ENCODE measurements at regions not wholly inside any gene's neighbourhood (a gene's known extent, or its start where the extent isn't known, plus 50 kb on each side); places are given as distances from the start of the nearest gene placed in this dataset.

- Histone ChIP-seq H3K9me3 (no peaks in the 10 kb centered on the region), H3K27me3 (replicated peaks; ENCODE audit: control insufficient read depth, insufficient read depth, low read length) (no peaks in the 10 kb centered on the region), H3K4me3 (ENCODE audit: low read depth, low read length) (no peak overlapping the region), H3K36me3 (ENCODE audit: control insufficient read depth, insufficient read depth, low read length) (no peaks in the 10 kb centered on the region), H3K4me1 (no peaks in the 10 kb centered on the region)
- Mint-ChIP-seq H3K27ac (ENCODE audit: unreplicated experiment) (no peak overlapping the region), H3K9me3 (ENCODE audit: unreplicated experiment) (no peaks in the 10 kb centered on the region), H3K4me3 (ENCODE audit: unreplicated experiment) (no peak overlapping the region), H3K36me3 (ENCODE audit: insufficient read depth, unreplicated experiment) (no peaks in the 10 kb centered on the region), H3K4me1 (ENCODE audit: low read depth, unreplicated experiment) (no peaks in the 10 kb centered on the region), H3K27me3 (ENCODE audit: insufficient read depth, unreplicated experiment) (no peaks in the 10 kb centered on the region)
- DNase-seq, result no peak
- BruUV-seq (replicated peaks), result no TSS peak
- CTCF ChIA-PET, result no interaction called here
- intact Hi-C loops (cut with micrococcal nuclease; ENCODE audit: unreplicated experiment), result no loop called here
- TF ChIP-seq CTCF (IDR thresholded peaks at IDR 0.05; ENCODE audit: insufficient read depth in 1 of 2, low read depth in 1 of 2, low read length in 1 of 2, severe bottlenecking in 1 of 2, unreplicated experiment in 1 of 2), result no peak
- POLR2A ChIA-PET, result no interaction called here
Measured at GRCh38 chr10:105383978-105384377, 742.9 kb downstream of the SORCS3 start.

GRCh38 chr10:105370692-105371091, 729.6 kb downstream of the SORCS3 start:
- POLR2A ChIA-PET, result no interaction called here
- no peaks in the 10 kb centered on the region for H3K4me1 Mint-ChIP-seq (ENCODE audit: low read depth, unreplicated experiment)

GRCh38 chr10:105359708-105360107, 718.6 kb downstream of the SORCS3 start:
- Histone ChIP-seq H3K4me1 (no peaks in the 10 kb centered on the region), H3K4me3 (ENCODE audit: low read depth, low read length) (no peak overlapping the region), H3K9me3 (no peaks in the 10 kb centered on the region), H3K27me3 (replicated peaks; ENCODE audit: control insufficient read depth, insufficient read depth, low read length) (no peaks in the 10 kb centered on the region), H3K36me3 (ENCODE audit: control insufficient read depth, insufficient read depth, low read length) (no peaks in the 10 kb centered on the region)
- Mint-ChIP-seq H3K27me3 (ENCODE audit: insufficient read depth, unreplicated experiment) (no peaks in the 10 kb centered on the region), H3K9me3 (ENCODE audit: unreplicated experiment) (no peaks in the 10 kb centered on the region), H3K27ac (ENCODE audit: unreplicated experiment) (no peak overlapping the region), H3K4me3 (ENCODE audit: unreplicated experiment) (no peak overlapping the region), H3K4me1 (ENCODE audit: low read depth, unreplicated experiment) (no peaks in the 10 kb centered on the region), H3K36me3 (ENCODE audit: insufficient read depth, unreplicated experiment) (no peaks in the 10 kb centered on the region)
- intact Hi-C loops (cut with micrococcal nuclease; ENCODE audit: unreplicated experiment), result loop anchor here (10.0 kb wide), 1 partner anchor 295 kb away; no protein-coding TSS in a partner anchor
- DNase-seq, result no peak
- CTCF ChIA-PET, result no interaction called here
- no peak for TF ChIP-seq CTCF (IDR thresholded peaks at IDR 0.05; ENCODE audit: insufficient read depth in 1 of 2, low read depth in 1 of 2, low read length in 1 of 2, severe bottlenecking in 1 of 2, unreplicated experiment in 1 of 2)
- BruUV-seq (replicated peaks), result no TSS peak
- POLR2A ChIA-PET, result no interaction called here

More at GRCh38 chr10:105370692-105371091, 729.6 kb downstream of the SORCS3 start:
- no peaks in the 10 kb centered on the region for H3K27me3 ChIP-seq (replicated peaks; ENCODE audit: control insufficient read depth, insufficient read depth, low read length)
- no peak overlapping the region for H3K27ac Mint-ChIP-seq (ENCODE audit: unreplicated experiment)
- H3K36me3 Mint-ChIP-seq (ENCODE audit: insufficient read depth, unreplicated experiment), result no peaks in the 10 kb centered on the region
- no peaks in the 10 kb centered on the region for H3K4me1 ChIP-seq
- H3K4me3 Mint-ChIP-seq (ENCODE audit: unreplicated experiment), result no peak overlapping the region
- H3K9me3 Mint-ChIP-seq (ENCODE audit: unreplicated experiment), result no peaks in the 10 kb centered on the region
- DNase-seq, result no peak
- CTCF ChIA-PET, result no interaction called here
- BruUV-seq (replicated peaks), result no TSS peak
- H3K27me3 Mint-ChIP-seq (ENCODE audit: insufficient read depth, unreplicated experiment), result no peaks in the 10 kb centered on the region
- intact Hi-C loops (cut with micrococcal nuclease; ENCODE audit: unreplicated experiment), result no loop called here
- TF ChIP-seq CTCF (IDR thresholded peaks at IDR 0.05; ENCODE audit: insufficient read depth in 1 of 2, low read depth in 1 of 2, low read length in 1 of 2, severe bottlenecking in 1 of 2, unreplicated experiment in 1 of 2), result no peak
- no peaks in the 10 kb centered on the region for H3K9me3 ChIP-seq
- H3K36me3 ChIP-seq (ENCODE audit: control insufficient read depth, insufficient read depth, low read length), result no peaks in the 10 kb centered on the region
- no peak overlapping the region for H3K4me3 ChIP-seq (ENCODE audit: low read depth, low read length)

Data from Caco-2 (cell line).